Thyroid gland (tissue), 4 donors: ENCODE measurements at regions not wholly inside any gene's neighbourhood (a gene's known extent, or its start where the extent isn't known, plus 50 kb on each side); places are given as distances from the start of the nearest gene placed in this dataset.

Experiments used
- DNase-seq, 2 donors: peaks; one replicate each; pipeline ENCODE4 v3.0.0-alpha.2; 2019
- H3K27ac ChIP-seq, 3 donors: fragments of 200-600 bp; sonication (generic); 1 replicate in 2 of 3; 2 replicates in 1 of 3; pipeline ENCODE4 v1.5.1; 2016 to 2019; ENCODE audit warnings: mild to moderate bottlenecking in 1 of 3, moderate library complexity in 1 of 3
- H3K27me3 ChIP-seq: fragments of 200-600 bp; sonication (generic); one replicate; pipeline ENCODE4 v1.5.1; 2019
- H3K36me3 ChIP-seq, 2 donors: fragments of 200-600 bp; sonication (generic); one replicate each; pipeline ENCODE4 v1.5.1; 2016 to 2019
- H3K4me1 ChIP-seq, 2 donors: fragments of 200-600 bp; sonication (generic); one replicate each; pipeline ENCODE4 v1.5.1; 2017 to 2019
- H3K4me3 ChIP-seq, 3 donors: fragments of 200-600 bp; sonication (generic); replicated peaks in 1 of 3; 1 replicate in 2 of 3; 2 replicates in 1 of 3; pipeline ENCODE4 v1.5.1; 2016; ENCODE audit warnings: mild to moderate bottlenecking in 1 of 3
- H3K9me3 ChIP-seq: fragments of 200-600 bp; sonication (generic); one replicate; pipeline ENCODE4 v1.5.1; 2017
- CTCF ChIP-seq, 6 experiments: fragments of 200-600 bp in 3 of 6; fragments of 450-650 bp in 3 of 6; sonication (generic) in 3 of 6; IDR thresholded peaks; one replicate each; pipeline ENCODE4 v1.5.1; 2016 to 2019; ENCODE audit warnings: antibody characterized with exemption in 6 of 6, mild to moderate bottlenecking in 2 of 6, inconsistent platforms in 1 of 6, moderate library complexity in 1 of 6
- POLR2A ChIP-seq, 2 donors: fragments of 450-650 bp; IDR thresholded peaks; one replicate each; pipeline ENCODE4 v1.6.1; 2017; ENCODE audit warnings: antibody characterized with exemption in 2 of 2, mild to moderate bottlenecking in 2 of 2, moderate library complexity in 1 of 2
- WGBS, 2 donors: methylation state at CpG; one replicate each; pipeline ENCODE4 v1.1.5; 2017; 5-methylcytosine and 5-hydroxymethylcytosine counted together
- intact Hi-C: fragments of 100-400 bp; cut with DNase I; formaldehyde crosslinking; loops from one replicate; pipeline ENCODE4 v1.15.1; 2023

DNA sequence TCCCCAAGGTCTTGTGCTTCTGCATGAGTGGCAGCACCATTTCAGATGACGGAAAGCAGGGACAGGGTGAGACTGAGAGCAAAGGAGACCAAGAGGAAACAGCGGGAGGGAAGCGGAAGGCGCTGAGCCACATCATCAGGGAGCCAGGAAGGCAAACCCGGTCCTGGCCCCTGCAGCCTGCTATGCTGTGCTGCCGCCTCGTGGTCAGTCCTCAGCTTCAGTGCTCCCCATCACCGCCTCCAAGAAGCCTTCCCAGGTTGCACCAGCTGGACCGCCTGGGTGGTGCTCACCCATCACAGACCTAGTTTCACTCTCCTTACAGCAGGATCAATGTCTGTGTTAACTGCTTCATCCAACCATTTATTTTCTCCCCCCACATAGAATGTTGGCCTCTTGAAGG lies 73.0 kb upstream of the PHF21B start:
- DNase-seq = no peak
- WGBS, 2 donors = 37 to 44% methylated on average over 9 of the region's 9 CpGs
- H3K9me3 ChIP-seq = no peaks in the 10 kb centered on the region
- no peak for TF ChIP-seq POLR2A (IDR thresholded peaks at IDR 0.05)
- no peak for TF ChIP-seq CTCF (IDR thresholded peaks at IDR 0.05)
- H3K4me1 ChIP-seq = no peaks in the 10 kb centered on the region
- H3K27ac ChIP-seq = no peak overlapping the region
- H3K27me3 ChIP-seq = no peaks in the 10 kb centered on the region
- intact Hi-C loops = no loop called here
- no peak overlapping the region for H3K4me3 ChIP-seq
- H3K36me3 ChIP-seq = no peaks in the 10 kb centered on the region

DNA sequence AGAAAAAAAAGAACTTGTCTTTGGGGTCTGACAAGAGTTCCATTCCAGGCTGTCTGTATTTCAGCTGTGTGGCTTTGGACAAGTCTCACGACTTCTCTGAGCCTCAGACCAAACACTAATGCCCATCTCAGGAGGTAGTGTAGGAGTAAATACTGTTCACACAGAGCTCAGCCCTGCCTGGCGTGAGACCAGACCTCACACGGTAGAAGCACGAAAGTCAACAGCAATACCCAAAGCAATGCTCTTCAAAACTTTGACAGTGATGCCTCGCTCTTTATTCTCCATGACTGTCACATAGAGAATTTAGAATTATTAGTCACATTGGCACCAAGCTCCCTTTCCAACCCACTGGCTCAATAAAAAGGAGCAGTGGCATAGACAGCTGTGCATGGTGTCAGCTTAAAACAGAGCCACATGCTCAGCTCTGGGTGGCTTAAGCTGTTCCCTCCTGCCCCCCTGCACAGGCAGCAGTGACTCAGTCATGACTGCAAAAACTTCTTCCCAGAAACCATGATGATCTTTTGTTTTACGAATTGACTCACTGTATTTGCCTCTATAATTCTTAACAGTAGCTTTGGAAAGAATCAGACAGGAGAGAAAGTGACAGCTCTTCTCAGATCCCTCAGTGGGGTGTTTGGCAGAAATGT lies 74.0 kb upstream of the PHF21B start:
- WGBS, 2 donors = 82 to 84% methylated on average over 6 of the region's 6 CpGs
- H3K27me3 ChIP-seq = no peaks in the 10 kb centered on the region
- TF ChIP-seq POLR2A (IDR thresholded peaks at IDR 0.05) = no peak
- TF ChIP-seq CTCF (IDR thresholded peaks at IDR 0.05) = no peak
- H3K27ac ChIP-seq = no peak overlapping the region
- H3K4me1 ChIP-seq = no peaks in the 10 kb centered on the region
- no peak overlapping the region for H3K4me3 ChIP-seq
- H3K9me3 ChIP-seq = no peaks in the 10 kb centered on the region
- no peaks in the 10 kb centered on the region for H3K36me3 ChIP-seq
- no peak for DNase-seq
- intact Hi-C loops = no loop called here

GRCh38 chr22:45084400-45084920 lies 74.7 kb upstream of the PHF21B start:
- intact Hi-C loops = no loop called here
- H3K27ac ChIP-seq = no peak overlapping the region
- 91 to 98% methylated on average over 5 of the region's 5 CpGs for WGBS, 2 donors
- H3K4me1 ChIP-seq = no peaks in the 10 kb centered on the region
- TF ChIP-seq POLR2A (IDR thresholded peaks at IDR 0.05) (no peak), CTCF (IDR thresholded peaks at IDR 0.05) (no peak)
- no peaks in the 10 kb centered on the region for H3K36me3 ChIP-seq
- no peaks in the 10 kb centered on the region for H3K27me3 ChIP-seq
- H3K9me3 ChIP-seq = no peaks in the 10 kb centered on the region
- H3K4me3 ChIP-seq = no peak overlapping the region
- DNase-seq = no peak

- intact Hi-C loops = no loop called here
- WGBS, 2 donors = 89 to 92% methylated on average over 5 of the region's 5 CpGs
- Histone ChIP-seq H3K36me3 (no peaks in the 10 kb centered on the region), H3K27ac (no peak overlapping the region), H3K4me1 (no peaks in the 10 kb centered on the region), H3K4me3 (no peak overlapping the region), H3K27me3 (no peaks in the 10 kb centered on the region), H3K9me3 (no peaks in the 10 kb centered on the region)
- no peak for DNase-seq
- TF ChIP-seq CTCF (IDR thresholded peaks at IDR 0.05) = no peak
- no peak for TF ChIP-seq POLR2A (IDR thresholded peaks at IDR 0.05)
Measured at GRCh38 chr22:45087802-45088201, 75.9 kb upstream of the NUP50 start.

DNA sequence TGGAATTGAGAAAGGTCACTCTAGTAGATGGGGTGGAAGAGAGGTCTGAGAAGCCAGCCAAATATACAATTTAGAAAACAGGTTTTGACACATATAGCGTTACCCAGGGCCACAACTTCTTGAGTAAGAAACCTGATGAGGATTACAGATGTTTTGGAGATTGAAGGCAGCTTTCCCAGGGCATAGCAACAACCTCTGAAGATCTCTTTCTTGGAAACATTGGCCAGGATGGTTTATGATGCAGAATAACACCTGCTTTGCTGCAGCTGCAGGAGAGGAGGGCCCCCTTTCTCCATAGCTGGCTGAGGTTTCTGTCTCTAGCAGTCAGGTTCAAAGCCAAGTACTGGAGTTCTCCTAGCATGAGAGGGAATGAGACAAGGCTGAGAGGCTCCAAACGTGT lies 75.1 kb upstream of the NUP50 start:
- no peak for DNase-seq
- H3K27me3 ChIP-seq = no peaks in the 10 kb centered on the region
- no peaks in the 10 kb centered on the region for H3K36me3 ChIP-seq
- no peak overlapping the region for H3K27ac ChIP-seq
- WGBS, 2 donors = 72 to 83% methylated on average over 2 of the region's 2 CpGs
- intact Hi-C loops = no loop called here
- no peak overlapping the region for H3K4me3 ChIP-seq
- H3K4me1 ChIP-seq = no peaks in the 10 kb centered on the region
- TF ChIP-seq POLR2A (IDR thresholded peaks at IDR 0.05) (no peak), CTCF (IDR thresholded peaks at IDR 0.05) (no peak)
- H3K9me3 ChIP-seq = no peaks in the 10 kb centered on the region
